HG03571 (cell line): ENCODE measurements at regions not wholly inside any gene's neighbourhood (a gene's known extent, or its start where the extent isn't known, plus 50 kb on each side); places are given as distances from the start of the nearest gene placed in this dataset.

Experiments
- ATAC-seq: cut with Tn5 transposase; IDR thresholded peaks from one replicate; pipeline ENCODE4 v1.9.1; 2021; ENCODE audit not compliant: unreplicated experiment

GRCh38 chr20:10770753-10771152, 97.0 kb upstream of the JAG1 start:
- ATAC-seq: no peak

- ATAC-seq: no peak
Measured at GRCh38 chr20:10771435-10772140, 97.8 kb upstream of the JAG1 start.

- no peak for ATAC-seq
Measured at GRCh38 chr20:10774357-10774943, 100.7 kb upstream of the JAG1 start.

GRCh38 chr20:10777710-10778109, 103.9 kb upstream of the JAG1 start:
- no peak for ATAC-seq

GRCh38 chr20:10779911-10780310, 106.1 kb upstream of the JAG1 start:
- no peak for ATAC-seq

- ATAC-seq: no peak
Measured at GRCh38 chr20:10780901-10781300, 107.1 kb upstream of the JAG1 start.

GRCh38 chr20:10781526-10781925, 107.7 kb upstream of the JAG1 start:
- ATAC-seq: no peak

- no peak for ATAC-seq
Measured at GRCh38 chr20:10783707-10784553, 110.1 kb upstream of the JAG1 start.

GRCh38 chr20:10784554-10785183, 110.9 kb upstream of the JAG1 start:
- no peak for ATAC-seq

GRCh38 chr20:10786678-10787077, 112.9 kb upstream of the JAG1 start:
- no peak for ATAC-seq

GRCh38 chr20:10788055-10788454, 114.3 kb upstream of the JAG1 start:
- ATAC-seq: no peak

GRCh38 chr20:10788877-10789276, 115.1 kb upstream of the JAG1 start:
- no peak for ATAC-seq

- no peak for ATAC-seq
Measured at GRCh38 chr20:10789386-10789785, 115.6 kb upstream of the JAG1 start.

- no peak for ATAC-seq
Measured at GRCh38 chr20:10790013-10790412, 116.2 kb upstream of the JAG1 start.

GRCh38 chr20:10792291-10792690, 118.5 kb upstream of the JAG1 start:
- no peak for ATAC-seq

GRCh38 chr20:10793766-10794165, 120.0 kb upstream of the JAG1 start:
- no peak for ATAC-seq

GRCh38 chr20:10794765-10795164, 121.0 kb upstream of the JAG1 start:
- ATAC-seq: no peak

GRCh38 chr20:10795286-10796026, 121.7 kb upstream of the JAG1 start:
- no peak for ATAC-seq

- ATAC-seq: no peak
Measured at GRCh38 chr20:10798811-10799210, 125.0 kb upstream of the JAG1 start.

GRCh38 chr20:10799735-10800134, 125.9 kb upstream of the JAG1 start:
- no peak for ATAC-seq

- ATAC-seq: no peak
Measured at GRCh38 chr20:10800288-10800687, 126.5 kb upstream of the JAG1 start.
